ENCODE measurements at regions not wholly inside any gene's neighbourhood (a gene's known extent, or its start where the extent isn't known, plus 50 kb on each side); places are given as distances from the start of the nearest gene placed in this dataset.
"Not testable (repeated sequence)": the region's sequence is repeated elsewhere in the genome, so short reads cannot be mapped to it uniquely, and the experiment has no call there.

- no peak for DNase-seq (ENCODE audit: low spot score)
- TF ChIP-seq CTCF (IDR thresholded peaks at IDR 0.05; ENCODE audit: extremely low read depth, insufficient read depth, missing control alignments), result no peak
- in situ Hi-C loops (cut with MboI; ENCODE audit: low pct_unique_long_range_greater_than_20kb, low sequenced_read_pairs, unreplicated experiment), result no loop called here
Measured at GRCh38 chr5:101271945-101272344, 368.9 kb upstream of the ST8SIA4 start.

GRCh38 chr5:101271416-101271815 is 368.3 kb upstream of the ST8SIA4 start:
- no peak for TF ChIP-seq CTCF (IDR thresholded peaks at IDR 0.05; ENCODE audit: extremely low read depth, insufficient read depth, missing control alignments)
- in situ Hi-C loops (cut with MboI; ENCODE audit: low pct_unique_long_range_greater_than_20kb, low sequenced_read_pairs, unreplicated experiment), result no loop called here
- DNase-seq (ENCODE audit: low spot score), result no peak

- in situ Hi-C loops (cut with MboI; ENCODE audit: low pct_unique_long_range_greater_than_20kb, low sequenced_read_pairs, unreplicated experiment), result no loop called here
- DNase-seq (ENCODE audit: low spot score), result no peak
- TF ChIP-seq CTCF (IDR thresholded peaks at IDR 0.05; ENCODE audit: extremely low read depth, insufficient read depth, missing control alignments), result no peak
Measured at GRCh38 chr5:101260857-101261256, 357.8 kb upstream of the ST8SIA4 start.

GRCh38 chr5:101253096-101253495 is 350.0 kb upstream of the ST8SIA4 start:
- DNase-seq (ENCODE audit: low spot score), result no peak
- in situ Hi-C loops (cut with MboI; ENCODE audit: low pct_unique_long_range_greater_than_20kb, low sequenced_read_pairs, unreplicated experiment), result no loop called here
- TF ChIP-seq CTCF (IDR thresholded peaks at IDR 0.05; ENCODE audit: extremely low read depth, insufficient read depth, missing control alignments), result no peak

- DNase-seq (ENCODE audit: low spot score), result no peak
- no peak for TF ChIP-seq CTCF (IDR thresholded peaks at IDR 0.05; ENCODE audit: extremely low read depth, insufficient read depth, missing control alignments)
- in situ Hi-C loops (cut with MboI; ENCODE audit: low pct_unique_long_range_greater_than_20kb, low sequenced_read_pairs, unreplicated experiment), result no loop called here
Measured at GRCh38 chr5:101244621-101245020, 341.5 kb upstream of the ST8SIA4 start.

- DNase-seq (ENCODE audit: low spot score), result no peak
- TF ChIP-seq CTCF (IDR thresholded peaks at IDR 0.05; ENCODE audit: extremely low read depth, insufficient read depth, missing control alignments), result no peak
- in situ Hi-C loops (cut with MboI; ENCODE audit: low pct_unique_long_range_greater_than_20kb, low sequenced_read_pairs, unreplicated experiment), result no loop called here
Measured at GRCh38 chr5:101212942-101213514, 309.9 kb upstream of the ST8SIA4 start.

DNA sequence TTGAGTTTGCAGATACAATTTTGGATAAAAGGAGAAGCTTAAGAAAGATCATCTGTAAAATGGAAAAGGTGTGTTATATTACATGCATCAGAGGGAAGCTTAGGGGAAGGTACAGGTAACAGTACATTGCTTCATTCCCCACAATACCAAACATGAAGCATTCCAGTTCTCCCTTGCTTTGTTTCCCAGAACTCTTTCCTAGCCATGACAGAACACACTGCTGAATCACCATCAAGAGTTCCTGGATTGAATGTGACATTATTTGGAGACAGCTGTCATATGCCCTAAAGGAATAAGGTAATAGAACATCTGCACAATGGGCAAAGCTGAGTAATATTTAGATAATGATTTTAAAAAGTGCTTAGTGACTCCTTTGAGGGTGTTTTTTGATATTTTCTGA is 303.5 kb upstream of the ST8SIA4 start:
- TF ChIP-seq CTCF (IDR thresholded peaks at IDR 0.05; ENCODE audit: extremely low read depth, insufficient read depth, missing control alignments), result no peak
- in situ Hi-C loops (cut with MboI; ENCODE audit: low pct_unique_long_range_greater_than_20kb, low sequenced_read_pairs, unreplicated experiment), result no loop called here
- DNase-seq (ENCODE audit: low spot score), result no peak

GRCh38 chr5:101205065-101205464 is 302.0 kb upstream of the ST8SIA4 start:
- DNase-seq (ENCODE audit: low spot score); in situ Hi-C loops (cut with MboI; ENCODE audit: low pct_unique_long_range_greater_than_20kb, low sequenced_read_pairs, unreplicated experiment): not testable (repeated sequence)

GRCh38 chr5:101180365-101180764 is 277.3 kb upstream of the ST8SIA4 start:
- DNase-seq (ENCODE audit: low spot score); in situ Hi-C loops (cut with MboI; ENCODE audit: low pct_unique_long_range_greater_than_20kb, low sequenced_read_pairs, unreplicated experiment): not testable (repeated sequence)
